Endodermal cell (in vitro differentiated cells): ENCODE measurements at regions not wholly inside any gene's neighbourhood (a gene's known extent, or its start where the extent isn't known, plus 50 kb on each side); places are given as distances from the start of the nearest gene placed in this dataset.

ENCODE experiments used
- DNase-seq: peaks from one replicate; pipeline ENCODE4 v3.0.0-alpha.2; 2017
- H3K27ac ChIP-seq: 2 replicates; pipeline ENCODE4 v1.5.1; 2013; ENCODE audit warnings: mild to moderate bottlenecking, low read depth, low read length, moderate library complexity
- H3K27me3 ChIP-seq: 2 replicates; pipeline ENCODE4 v1.6.1; 2013; ENCODE audit warnings: mild to moderate bottlenecking, low read length, moderate library complexity; ENCODE audit not compliant: insufficient read depth, control insufficient read depth, poor library complexity, severe bottlenecking
- H3K36me3 ChIP-seq: 2 replicates; pipeline ENCODE4 v1.7.0; 2013; ENCODE audit warnings: mild to moderate bottlenecking, low read length, moderate library complexity; ENCODE audit not compliant: control insufficient read depth, insufficient read depth
- H3K4me1 ChIP-seq: one replicate; pipeline ENCODE4 v1.7.0; 2013; ENCODE audit warnings: low read length; ENCODE audit not compliant: control insufficient read depth, insufficient read depth
- H3K4me3 ChIP-seq: 2 replicates; pipeline ENCODE4 v1.5.1; 2013; ENCODE audit warnings: mild to moderate bottlenecking, low read length, moderate library complexity
- H3K9ac ChIP-seq: 2 replicates; pipeline ENCODE4 v1.6.1; 2013; ENCODE audit warnings: mild to moderate bottlenecking, low read length, moderate library complexity; ENCODE audit not compliant: poor library complexity, severe bottlenecking; ENCODE audit errors: extremely low read depth
- H3K9me3 ChIP-seq: 2 replicates; pipeline ENCODE4 v1.6.1; 2013; ENCODE audit warnings: mild to moderate bottlenecking, low read length, moderate library complexity; ENCODE audit not compliant: control insufficient read depth
- H3K27ac Mint-ChIP-seq: 2 replicates; pipeline ENCODE4 v1.8.0; 2020; ENCODE audit warnings: mixed read lengths
- H3K27me3 Mint-ChIP-seq: 2 replicates; pipeline ENCODE4 v1.8.0; 2021; ENCODE audit warnings: mild to moderate bottlenecking, mixed read lengths; ENCODE audit not compliant: insufficient read depth
- H3K36me3 Mint-ChIP-seq: 2 replicates; pipeline ENCODE4 v1.8.0; 2020; ENCODE audit warnings: low read depth, mixed read lengths
- H3K4me1 Mint-ChIP-seq: 2 replicates; pipeline ENCODE4 v1.8.0; 2020; ENCODE audit warnings: mixed read lengths
- H3K4me3 Mint-ChIP-seq: 2 replicates; pipeline ENCODE4 v1.8.0; 2020; ENCODE audit warnings: mild to moderate bottlenecking, moderate library complexity, mixed read lengths
- H3K9me3 Mint-ChIP-seq: 2 replicates; pipeline ENCODE4 v1.8.0; 2020; ENCODE audit warnings: mild to moderate bottlenecking, mixed read lengths
- WGBS, 2 experiments: methylation state at CpG; one replicate each; pipeline versions ENCODE4 v1.1.5 to v1.1.7; 2013; ENCODE audit warnings: missing lambda C conversion rate in 2 of 2, mixed read lengths in 1 of 2; ENCODE audit not compliant: insufficient coverage in 1 of 2, insufficient read length in 1 of 2; 5-methylcytosine and 5-hydroxymethylcytosine counted together
- TF ChIP-seq, protein P1 (sequence below): fragments of 200-600 bp; sonication (generic); conservative IDR thresholded peaks from 2 replicates; pipeline ENCODE4 v1.5.0; 2021; ENCODE audit warnings: antibody characterized with exemption, mild to moderate bottlenecking

- Mint-ChIP-seq H3K27me3 (no peaks in the 10 kb centered on the region), H3K36me3 (peaks cover 3% of the 10 kb centered on the region), H3K27ac (no peak overlapping the region), H3K4me1 (no peaks in the 10 kb centered on the region), H3K4me3 (no peak overlapping the region), H3K9me3 (peaks cover 13% of the 10 kb centered on the region)
- Histone ChIP-seq H3K36me3 (no peaks in the 10 kb centered on the region), H3K4me3 (no peak overlapping the region), H3K27ac (no peak overlapping the region), H3K9me3 (peaks cover 18% of the 10 kb centered on the region), H3K4me1 (no peaks in the 10 kb centered on the region), H3K27me3 (no peaks in the 10 kb centered on the region), H3K9ac (no peak overlapping the region)
- TF ChIP-seq, protein P1, sequence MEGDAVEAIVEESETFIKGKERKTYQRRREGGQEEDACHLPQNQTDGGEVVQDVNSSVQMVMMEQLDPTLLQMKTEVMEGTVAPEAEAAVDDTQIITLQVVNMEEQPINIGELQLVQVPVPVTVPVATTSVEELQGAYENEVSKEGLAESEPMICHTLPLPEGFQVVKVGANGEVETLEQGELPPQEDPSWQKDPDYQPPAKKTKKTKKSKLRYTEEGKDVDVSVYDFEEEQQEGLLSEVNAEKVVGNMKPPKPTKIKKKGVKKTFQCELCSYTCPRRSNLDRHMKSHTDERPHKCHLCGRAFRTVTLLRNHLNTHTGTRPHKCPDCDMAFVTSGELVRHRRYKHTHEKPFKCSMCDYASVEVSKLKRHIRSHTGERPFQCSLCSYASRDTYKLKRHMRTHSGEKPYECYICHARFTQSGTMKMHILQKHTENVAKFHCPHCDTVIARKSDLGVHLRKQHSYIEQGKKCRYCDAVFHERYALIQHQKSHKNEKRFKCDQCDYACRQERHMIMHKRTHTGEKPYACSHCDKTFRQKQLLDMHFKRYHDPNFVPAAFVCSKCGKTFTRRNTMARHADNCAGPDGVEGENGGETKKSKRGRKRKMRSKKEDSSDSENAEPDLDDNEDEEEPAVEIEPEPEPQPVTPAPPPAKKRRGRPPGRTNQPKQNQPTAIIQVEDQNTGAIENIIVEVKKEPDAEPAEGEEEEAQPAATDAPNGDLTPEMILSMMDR: no peak
- DNase-seq: no peak
- WGBS, 2 experiments: 100% methylated on average over 1 of the region's 1 CpG
Measured at GRCh38 chr13:74682746-74683145, 548.5 kb upstream of the KLF12 start.

DNA sequence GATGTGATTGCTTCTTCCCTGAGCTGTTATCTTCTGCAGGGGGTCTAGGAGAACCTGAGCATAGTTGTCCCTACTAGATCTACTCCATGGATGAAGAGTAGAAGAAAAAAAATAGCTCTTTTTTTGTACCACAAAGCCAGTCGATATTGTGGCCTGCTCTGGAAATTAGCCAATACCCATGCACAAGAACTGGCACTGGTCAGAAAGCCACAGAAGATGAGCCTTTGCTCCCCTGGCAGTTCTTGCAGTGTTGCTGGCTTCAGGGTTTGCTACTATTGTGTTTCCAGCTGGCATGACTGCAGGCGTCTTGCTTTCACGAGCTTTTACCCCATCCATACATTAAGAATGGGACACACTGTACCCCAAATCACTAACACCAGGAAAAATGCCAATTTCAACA, 547.7 kb upstream of the KLF12 start:
- peaks cover 13% of the 10 kb centered on the region for H3K9me3 Mint-ChIP-seq
- 89 to 100% methylated on average over 3 of the region's 3 CpGs for WGBS, 2 experiments
- H3K4me1 ChIP-seq: no peaks in the 10 kb centered on the region
- no peak for DNase-seq
- no peak overlapping the region for H3K4me3 Mint-ChIP-seq
- H3K27ac Mint-ChIP-seq: no peak overlapping the region
- H3K27me3 Mint-ChIP-seq: no peaks in the 10 kb centered on the region
- no peak overlapping the region for H3K9ac ChIP-seq
- peaks cover 3% of the 10 kb centered on the region for H3K36me3 Mint-ChIP-seq
- no peak overlapping the region for H3K4me3 ChIP-seq
- TF ChIP-seq, protein P1: no peak
- no peak overlapping the region for H3K27ac ChIP-seq
- H3K9me3 ChIP-seq: peaks cover 18% of the 10 kb centered on the region
- no peaks in the 10 kb centered on the region for H3K36me3 ChIP-seq
- H3K27me3 ChIP-seq: no peaks in the 10 kb centered on the region
- H3K4me1 Mint-ChIP-seq: no peaks in the 10 kb centered on the region

- H3K4me1 Mint-ChIP-seq: peaks cover 5% of the 10 kb centered on the region
- TF ChIP-seq, protein P1: no peak
- WGBS, 2 experiments: 86% methylated on average over 1 of the region's 1 CpG; no CpG with 5 or more reads in 1 of the 2 experiments
Measured at GRCh38 chr13:74678308-74678965, 544.2 kb upstream of the KLF12 start.

More at GRCh38 chr13:74678308-74678965, 544.2 kb upstream of the KLF12 start:
- Histone ChIP-seq H3K27me3 (no peaks in the 10 kb centered on the region), H3K9me3 (no peaks in the 10 kb centered on the region), H3K4me1 (no peaks in the 10 kb centered on the region), H3K36me3 (no peaks in the 10 kb centered on the region), H3K4me3 (no peak overlapping the region), H3K27ac (no peak overlapping the region), H3K9ac (no peak overlapping the region)
- DNase-seq: no peak
- Mint-ChIP-seq H3K4me3 (no peak overlapping the region), H3K36me3 (no peaks in the 10 kb centered on the region), H3K27me3 (no peaks in the 10 kb centered on the region), H3K27ac (no peak overlapping the region), H3K9me3 (no peaks in the 10 kb centered on the region)
